Gastrocnemius medialis (tissue), 4 donors: ENCODE measurements at regions not wholly inside any gene's neighbourhood (a gene's known extent, or its start where the extent isn't known, plus 50 kb on each side); places are given as distances from the start of the nearest gene placed in this dataset.

Source experiments
- CTCF ChIP-seq, 5 experiments: fragments of 450-650 bp in 3 of 5; fragments of 200-600 bp in 2 of 5; sonication (generic) in 2 of 5; IDR thresholded peaks in 4 of 5; conservative IDR thresholded peaks in 1 of 5; 1 replicate in 4 of 5; 2 replicates in 1 of 5; pipeline ENCODE4 v1.5.1; 2016 to 2019; ENCODE audit warnings: antibody characterized with exemption in 5 of 5, mild to moderate bottlenecking in 3 of 5, moderate library complexity in 3 of 5
- POLR2A ChIP-seq, 2 donors: fragments of 450-650 bp; IDR thresholded peaks; one replicate each; pipeline ENCODE4 v1.6.1; 2017; ENCODE audit warnings: antibody characterized with exemption in 2 of 2, mild to moderate bottlenecking in 2 of 2, moderate library complexity in 2 of 2

GRCh38 chr12:33529031-33529430 lies 89.4 kb upstream of the SYT10 start:
- no peak for TF ChIP-seq CTCF (IDR thresholded peaks at IDR 0.05 in 4 of 5, conservative IDR thresholded peaks at IDR 0.05 in 1 of 5)
- no peak for TF ChIP-seq POLR2A (IDR thresholded peaks at IDR 0.05)
